ENCODE measurements at regions not wholly inside any gene's neighbourhood (a gene's known extent, or its start where the extent isn't known, plus 50 kb on each side); places are given as distances from the start of the nearest gene placed in this dataset.

GRCh38 chr21:27202301-27202700 lies 235.4 kb upstream of the ADAMTS5 start:
- H3K4me2 ChIP-seq (replicated peaks; ENCODE audit: extremely low read depth, low read length, poor library complexity, severe bottlenecking) = no peak overlapping the region
- Mint-ChIP-seq H3K36me3 (no peaks in the 10 kb centered on the region), H3K27me3 (ENCODE audit: low read depth in 3 of 3) (no peaks in the 10 kb centered on the region), H3K27ac (no peak overlapping the region), H3K9me3 (peaks cover 2 to 12% (median 7%) of the 10 kb centered on the region in 7 donors), H3K4me3 (no peak overlapping the region), H3K4me1 (no peaks in the 10 kb centered on the region)
- no peaks in the 10 kb centered on the region for H3K4me1 ChIP-seq (ENCODE audit: control insufficient read depth in 1 of 2, insufficient read depth in 2 of 2, low read length in 2 of 2)
- H4K20me1 ChIP-seq (ENCODE audit: insufficient read depth, low read length) = no peaks in the 10 kb centered on the region
- no peak for DNase-seq
- no peaks in the 10 kb centered on the region for H3K79me2 ChIP-seq (ENCODE audit: insufficient read depth, low read length)
- peaks cover 0 to 6% of the 10 kb centered on the region in 2 donors for H3K9me3 ChIP-seq (replicated peaks in 1 of 2; ENCODE audit: control insufficient read depth in 1 of 2, insufficient read depth in 1 of 2, low read length in 2 of 2)
- no peaks in the 10 kb centered on the region for H3K27me3 ChIP-seq (ENCODE audit: control insufficient read depth in 2 of 2, insufficient read depth in 2 of 2, low read length in 2 of 2)
- H3K4me3 ChIP-seq (replicated peaks in 1 of 3; ENCODE audit: low read depth in 2 of 3, low read length in 3 of 3) = no peak overlapping the region
- no peak overlapping the region for H3K27ac ChIP-seq (ENCODE audit: low read depth in 1 of 2, low read length in 2 of 2)
- H2AFZ ChIP-seq (ENCODE audit: insufficient read depth, low read depth, low read length, poor library complexity, severe bottlenecking) = no peak overlapping the region
- no peaks in the 10 kb centered on the region for H3K36me3 ChIP-seq (replicated peaks in 1 of 2; ENCODE audit: control insufficient read depth in 1 of 2, insufficient read depth in 2 of 2, low read length in 2 of 2)
- intact Hi-C loops (cut with micrococcal nuclease) = no loop called here
- H3K9ac ChIP-seq (ENCODE audit: insufficient read depth, low read length, poor library complexity, severe bottlenecking) = no peak overlapping the region
- TF ChIP-seq CTCF (IDR thresholded peaks at IDR 0.05) = no peak

GRCh38 chr21:27201197-27201596 lies 234.3 kb upstream of the ADAMTS5 start:
- Mint-ChIP-seq H3K27ac (no peak overlapping the region), H3K4me1 (no peaks in the 10 kb centered on the region), H3K27me3 (ENCODE audit: low read depth in 3 of 3) (no peaks in the 10 kb centered on the region), H3K9me3 (peaks cover 2 to 12% (median 7%) of the 10 kb centered on the region in 7 donors), H3K4me3 (no peak overlapping the region), H3K36me3 (no peaks in the 10 kb centered on the region)
- Histone ChIP-seq H3K4me2 (replicated peaks; ENCODE audit: extremely low read depth, low read length, poor library complexity, severe bottlenecking) (no peak overlapping the region), H3K36me3 (replicated peaks in 1 of 2; ENCODE audit: control insufficient read depth in 1 of 2, insufficient read depth in 2 of 2, low read length in 2 of 2) (no peaks in the 10 kb centered on the region), H3K27ac (ENCODE audit: low read depth in 1 of 2, low read length in 2 of 2) (no peak overlapping the region), H3K27me3 (ENCODE audit: control insufficient read depth in 2 of 2, insufficient read depth in 2 of 2, low read length in 2 of 2) (no peaks in the 10 kb centered on the region), H2AFZ (ENCODE audit: insufficient read depth, low read depth, low read length, poor library complexity, severe bottlenecking) (no peak overlapping the region), H3K4me3 (replicated peaks in 1 of 3; ENCODE audit: low read depth in 2 of 3, low read length in 3 of 3) (no peak overlapping the region), H3K9me3 (replicated peaks in 1 of 2; ENCODE audit: control insufficient read depth in 1 of 2, insufficient read depth in 1 of 2, low read length in 2 of 2) (peaks cover 0 to 6% of the 10 kb centered on the region in 2 donors), H3K79me2 (ENCODE audit: insufficient read depth, low read length) (no peaks in the 10 kb centered on the region), H4K20me1 (ENCODE audit: insufficient read depth, low read length) (no peaks in the 10 kb centered on the region), H3K9ac (ENCODE audit: insufficient read depth, low read length, poor library complexity, severe bottlenecking) (no peak overlapping the region), H3K4me1 (ENCODE audit: control insufficient read depth in 1 of 2, insufficient read depth in 2 of 2, low read length in 2 of 2) (no peaks in the 10 kb centered on the region)
- TF ChIP-seq CTCF (IDR thresholded peaks at IDR 0.05) = no peak
- DNase-seq = no peak
- intact Hi-C loops (cut with micrococcal nuclease) = no loop called here
- no CpG with 5 or more reads among the region's 3 CpGs for WGBS (ENCODE audit: insufficient coverage)
